Dermis microvascular lymphatic vessel endothelial cell (primary cell): ENCODE measurements at regions not wholly inside any gene's neighbourhood (a gene's known extent, or its start where the extent isn't known, plus 50 kb on each side); places are given as distances from the start of the nearest gene placed in this dataset.
"Not testable (repeated sequence)": the region's sequence is repeated elsewhere in the genome, so short reads cannot be mapped to it uniquely, and the experiment has no call there.

ENCODE experiments used
- DNase-seq, 2 donors: peaks; one replicate each; pipeline versions ENCODE4 v3.0.0 to v3.0.0-alpha.2; 2010; ENCODE audit warnings: low read depth in 2 of 2

DNA sequence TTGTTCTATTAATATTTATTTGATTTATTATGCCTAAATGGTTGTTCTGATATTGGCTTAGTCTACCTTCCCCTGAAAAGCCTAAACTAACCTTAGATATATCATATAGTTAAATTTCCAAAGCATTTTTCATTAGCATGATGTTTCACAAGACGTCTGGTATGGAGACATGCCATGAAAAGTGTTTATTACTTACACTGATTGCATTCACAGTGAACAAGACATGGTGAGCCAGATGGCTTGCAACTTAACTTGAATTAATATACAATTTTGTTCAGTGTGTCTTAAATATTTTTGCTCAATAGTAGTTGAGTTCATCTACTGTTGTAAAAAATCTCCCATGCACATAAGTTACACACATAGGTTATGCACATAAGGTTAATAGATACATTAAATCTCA lies 758.4 kb downstream of the NSUN3 start:
- DNase-seq, result no peak

DNA sequence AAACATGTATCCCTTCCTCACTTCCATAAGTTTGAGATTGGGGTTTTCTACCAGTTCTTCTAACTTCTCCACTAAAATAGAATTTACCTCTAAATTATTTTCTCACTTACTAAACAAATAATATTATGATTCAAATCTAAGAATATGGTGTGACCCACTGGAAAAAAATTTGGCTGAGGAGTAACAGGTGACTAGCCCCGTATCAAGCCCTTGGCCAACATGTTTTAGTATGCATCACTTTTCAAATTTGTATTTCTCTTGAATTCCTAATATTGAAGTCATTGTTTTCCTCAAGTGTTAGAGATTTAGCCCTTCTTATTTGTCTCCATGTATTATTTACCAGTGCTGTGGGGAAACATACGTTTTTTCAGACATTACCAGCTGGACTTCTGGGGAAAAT lies 759.4 kb downstream of the NSUN3 start:
- DNase-seq, result no peak

DNA sequence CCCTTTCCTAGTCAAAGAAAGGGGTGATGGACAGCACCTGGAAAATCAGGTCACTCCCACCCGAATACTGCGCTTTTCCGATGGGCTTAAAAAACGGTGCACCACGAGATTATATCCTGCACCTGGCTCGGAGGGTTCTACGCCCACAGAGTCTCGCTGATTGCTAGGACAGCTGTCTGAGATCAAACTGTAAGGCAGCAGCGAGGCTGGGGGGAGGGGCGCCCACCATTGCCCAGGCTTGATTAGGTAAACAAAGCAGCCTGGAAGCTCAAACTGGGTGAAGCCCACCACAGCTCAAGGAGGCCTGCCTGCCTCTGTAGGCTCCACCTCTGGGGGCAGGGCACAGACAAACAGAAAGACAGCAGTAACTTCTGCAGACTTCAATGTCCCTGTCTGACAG lies 783.4 kb downstream of the NSUN3 start:
- not testable (repeated sequence) for DNase-seq

DNA sequence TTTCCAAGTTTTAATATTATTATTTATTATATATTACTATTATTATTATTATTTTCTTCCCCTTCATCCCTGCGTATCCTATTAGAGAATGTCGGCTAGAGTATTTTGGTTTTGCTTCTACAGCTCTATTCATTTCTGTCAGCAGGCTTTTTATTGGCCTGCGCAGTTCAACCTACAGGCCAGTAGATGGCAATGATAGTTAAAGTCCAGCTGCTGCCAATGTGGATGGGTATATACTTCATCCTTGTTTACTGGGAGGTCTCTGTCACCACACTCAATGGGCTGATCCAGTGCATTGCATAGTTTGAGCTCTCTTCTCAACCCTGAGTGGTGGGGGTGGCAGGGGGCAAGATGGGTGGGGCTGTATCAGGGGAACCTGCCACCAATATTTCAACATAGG lies 799.8 kb downstream of the NSUN3 start:
- peak in 1 of 2 donors; percentile 14 for DNase-seq

DNA sequence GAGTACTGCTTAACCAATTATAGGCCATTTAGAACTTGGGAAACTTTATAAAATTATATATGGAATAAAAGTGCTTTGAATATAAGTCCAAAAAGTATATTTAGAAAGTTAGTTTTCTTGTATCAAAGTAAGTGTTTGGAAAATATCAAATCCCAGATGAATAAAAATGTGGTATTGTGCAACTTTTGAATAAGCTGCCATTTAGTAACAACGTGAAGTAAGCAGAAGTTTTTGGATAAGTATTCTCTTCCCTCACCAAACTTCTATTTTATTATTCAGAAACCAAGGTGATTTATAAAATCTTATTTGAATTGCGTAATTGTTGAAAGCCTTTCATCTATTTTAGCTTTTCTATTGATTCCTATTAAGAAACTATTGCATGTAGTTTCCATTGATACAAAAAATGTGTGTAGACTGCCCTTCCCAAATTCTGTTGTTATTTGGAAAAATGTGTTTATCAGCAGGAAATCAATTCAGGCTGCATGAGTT lies 806.2 kb downstream of the NSUN3 start:
- no peak for DNase-seq

DNA sequence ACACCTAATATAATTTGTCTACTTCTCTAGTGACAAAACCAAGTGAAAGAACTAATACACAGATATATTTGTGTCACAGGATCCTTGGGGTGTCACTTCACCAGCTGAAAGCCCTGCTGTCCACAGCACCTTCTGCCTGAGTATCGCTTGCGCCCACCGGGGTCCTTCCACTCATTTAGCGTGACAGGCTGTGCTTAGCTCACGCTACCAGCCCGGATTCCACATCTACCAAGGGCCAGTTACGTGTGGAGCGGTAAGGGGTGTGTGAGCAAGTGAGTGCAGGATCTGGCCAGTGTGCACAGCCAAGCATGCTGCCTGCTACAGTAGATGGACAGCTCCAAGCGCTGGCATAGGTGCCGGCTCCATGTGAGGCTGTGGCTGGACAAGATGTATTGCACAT lies 810.9 kb downstream of the NSUN3 start:
- DNase-seq, result no peak

DNA sequence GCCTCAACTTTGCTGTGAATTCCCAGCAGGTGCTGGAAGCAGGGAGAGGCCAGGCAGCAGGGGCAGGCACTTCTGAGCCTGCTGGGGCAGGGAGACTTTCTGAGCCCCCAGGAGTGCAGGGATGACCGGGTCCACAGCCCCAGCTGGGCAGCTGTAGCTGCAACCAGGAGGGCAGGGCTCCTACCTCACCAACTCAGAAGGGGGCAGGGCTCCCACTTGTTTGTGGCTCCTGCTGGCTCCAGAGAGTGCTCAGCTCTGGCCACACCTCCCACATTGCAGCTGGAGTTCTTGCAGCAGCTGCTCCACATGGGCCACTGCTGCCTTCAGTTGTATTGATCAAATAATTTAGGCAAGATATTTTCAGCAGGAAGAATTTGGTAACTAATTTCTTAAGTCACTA lies 812.3 kb downstream of the NSUN3 start:
- no peak for DNase-seq

DNA sequence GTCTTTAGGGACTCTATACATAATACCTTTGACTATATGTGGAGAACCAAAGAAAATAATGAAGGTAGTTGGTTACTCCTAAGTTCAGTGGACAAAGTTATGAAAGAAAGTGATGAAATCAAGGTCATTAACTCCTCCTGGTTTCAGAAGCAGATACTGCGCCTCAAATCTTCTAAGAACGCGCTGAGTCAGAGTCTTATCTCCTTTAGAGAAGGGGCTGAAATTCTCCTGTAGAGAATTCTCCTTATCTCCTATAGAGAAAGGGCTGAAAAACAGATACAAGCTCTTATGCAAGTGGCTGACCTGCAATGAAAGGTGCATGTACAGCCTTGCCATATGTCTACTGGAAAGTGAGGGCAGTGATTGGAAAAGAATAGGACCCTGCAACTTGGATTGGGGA lies 824.2 kb downstream of the NSUN3 start:
- DNase-seq, result no peak

DNA sequence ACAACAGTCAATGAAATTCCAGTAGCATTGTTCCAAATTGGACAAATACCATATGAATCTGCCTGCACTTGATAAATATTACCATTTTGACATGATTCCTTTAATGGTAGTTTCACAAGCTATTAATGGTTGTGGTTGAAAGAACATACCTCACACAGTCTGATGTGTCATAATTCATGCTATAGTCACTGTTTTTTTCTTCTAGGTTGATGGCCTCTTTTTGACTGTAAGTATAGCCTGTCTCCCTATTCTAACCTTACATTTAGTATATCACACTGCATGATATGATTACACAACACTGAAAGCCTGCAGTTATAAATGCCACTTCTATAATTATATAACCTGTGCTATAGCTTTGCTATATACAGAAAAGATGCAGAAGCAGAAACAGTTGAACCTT lies 834.1 kb downstream of the NSUN3 start:
- DNase-seq, result no peak

DNA sequence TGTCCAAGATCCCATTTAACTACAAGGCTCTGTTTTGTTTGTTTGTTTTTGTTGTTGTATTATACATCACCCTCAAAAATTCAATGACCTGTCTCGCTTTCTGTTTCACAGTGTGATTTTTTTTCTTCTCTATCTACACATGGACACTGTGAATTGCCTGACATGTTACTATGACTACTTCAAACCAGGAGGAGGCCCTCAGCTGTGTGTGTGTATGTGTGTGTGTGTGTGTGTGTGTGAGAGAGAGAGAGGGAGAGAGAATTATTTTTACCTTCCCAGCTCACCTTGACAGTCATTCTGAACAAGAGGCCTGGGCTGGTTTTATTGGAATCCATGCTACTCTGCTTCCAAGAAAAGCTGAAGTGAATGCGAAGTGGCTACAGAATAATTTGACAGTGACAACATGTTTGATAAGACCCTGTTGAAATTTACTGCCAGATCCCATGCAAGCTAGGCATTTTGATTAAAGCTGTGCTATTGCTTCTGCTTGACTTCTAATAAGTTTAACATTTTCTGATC lies 841.4 kb downstream of the NSUN3 start:
- DNase-seq, result no peak

DNA sequence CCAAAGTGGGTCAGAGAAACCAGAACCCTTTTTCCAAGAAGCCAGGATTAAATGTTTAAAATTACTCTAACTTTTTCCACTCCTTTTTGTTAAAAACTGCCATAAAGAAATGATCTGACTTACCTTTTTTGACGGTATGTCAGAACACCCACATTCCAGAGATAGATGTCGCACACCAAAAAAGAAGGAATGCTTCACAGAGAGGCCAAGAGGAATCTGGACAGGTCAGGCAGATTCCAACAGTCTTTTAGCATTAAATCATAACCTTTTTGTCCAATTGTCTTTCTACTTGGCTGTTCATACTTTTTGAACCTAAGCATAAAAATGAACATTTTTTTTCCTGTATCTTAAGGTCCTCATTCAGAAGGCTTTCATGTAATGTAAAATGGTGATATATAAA lies 846.9 kb downstream of the NSUN3 start:
- DNase-seq, result no peak

DNA sequence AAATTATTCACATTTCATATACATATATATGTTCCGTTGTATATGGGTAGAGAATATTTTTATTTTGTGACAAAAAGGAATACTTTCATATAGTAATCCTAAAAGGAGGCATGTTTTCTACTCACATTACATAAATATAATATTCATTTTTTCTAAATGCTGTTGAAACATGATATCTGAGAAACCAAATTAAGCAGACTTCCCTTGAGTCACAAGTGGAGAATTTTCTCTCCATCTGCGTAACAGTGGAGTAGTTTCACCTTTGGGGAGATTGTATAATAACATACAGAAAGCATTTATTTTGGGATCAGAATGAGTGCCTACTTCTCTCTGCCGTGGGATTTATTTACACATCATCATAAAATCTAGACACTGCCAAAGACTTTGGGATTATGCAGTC lies 849.8 kb downstream of the NSUN3 start:
- no peak for DNase-seq

DNA sequence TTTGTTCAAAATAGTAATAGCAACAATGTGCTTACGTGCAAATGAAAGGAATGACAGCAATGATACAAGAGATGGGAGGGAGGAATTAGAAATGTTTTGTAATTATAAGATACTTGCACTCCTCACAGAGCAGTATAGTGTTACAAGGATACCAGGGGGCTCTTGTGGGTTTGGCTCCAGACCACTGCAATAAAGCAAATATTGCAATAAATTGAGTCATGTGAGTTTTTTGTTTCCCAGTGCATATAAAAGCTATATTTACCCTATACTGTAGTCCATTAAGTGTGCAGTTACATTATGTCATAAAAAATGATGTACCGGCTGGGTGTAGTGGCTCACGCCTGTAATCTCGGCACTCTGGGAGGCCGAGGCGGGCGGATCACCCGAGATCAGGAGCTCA lies 864.3 kb downstream of the NSUN3 start:
- no peak for DNase-seq

DNA sequence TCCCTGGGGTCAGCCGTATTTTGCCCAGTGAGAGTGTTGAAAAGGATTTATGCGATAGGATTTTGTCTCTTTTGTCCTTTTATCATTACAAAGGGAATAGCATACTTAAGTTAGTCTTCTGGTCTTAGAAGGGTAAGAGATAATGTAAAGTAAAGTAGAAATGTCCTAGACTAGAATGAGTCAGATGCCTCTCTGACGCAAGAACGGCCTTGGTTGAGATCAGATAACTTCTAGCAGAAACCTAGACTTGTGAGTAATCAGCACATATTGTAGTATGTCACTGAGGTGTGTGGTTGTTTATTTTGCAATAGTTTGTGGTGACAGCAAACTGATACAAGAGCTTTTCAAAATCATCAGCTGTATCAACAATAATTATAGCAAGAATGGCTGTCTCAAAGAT lies 866.1 kb downstream of the NSUN3 start:
- no peak for DNase-seq

DNA sequence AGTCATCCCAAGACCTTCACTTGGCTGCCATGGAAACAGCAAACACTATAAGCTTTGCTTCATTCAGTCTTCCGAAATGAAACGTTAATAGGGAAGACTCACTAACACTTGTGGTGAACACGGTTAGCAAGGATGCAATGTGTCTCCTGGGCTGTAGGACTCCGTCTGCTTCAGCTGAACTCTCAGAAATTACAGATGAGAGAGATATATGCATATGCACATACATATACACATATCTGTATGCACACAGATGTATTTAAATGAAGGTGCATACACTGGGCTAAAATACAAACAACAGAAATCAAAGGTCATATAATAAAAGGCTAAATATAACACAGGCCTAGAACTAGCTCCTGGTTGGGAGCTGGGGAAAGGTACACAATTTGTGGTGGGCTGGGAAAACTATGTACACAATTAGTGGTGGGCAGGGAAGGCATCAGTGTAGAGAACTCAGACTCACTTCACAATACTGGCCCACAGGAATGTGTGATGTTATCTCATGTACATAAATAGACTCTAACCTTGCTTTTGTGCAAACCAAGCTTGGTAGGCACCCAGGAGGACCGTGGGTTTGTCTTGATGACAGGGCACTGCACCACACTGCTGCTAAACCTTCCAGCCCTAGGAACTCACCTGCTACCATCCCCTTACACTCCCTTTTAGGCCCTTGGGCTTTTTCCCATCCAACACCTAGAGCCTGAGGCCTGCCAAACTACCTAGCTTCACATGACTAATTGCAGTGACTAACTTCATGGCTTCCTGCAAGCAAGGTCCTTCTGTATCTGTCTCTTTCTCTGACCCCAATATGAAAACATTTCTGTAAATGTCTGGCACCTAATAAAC lies 873.1 kb downstream of the NSUN3 start:
- no peak for DNase-seq

DNA sequence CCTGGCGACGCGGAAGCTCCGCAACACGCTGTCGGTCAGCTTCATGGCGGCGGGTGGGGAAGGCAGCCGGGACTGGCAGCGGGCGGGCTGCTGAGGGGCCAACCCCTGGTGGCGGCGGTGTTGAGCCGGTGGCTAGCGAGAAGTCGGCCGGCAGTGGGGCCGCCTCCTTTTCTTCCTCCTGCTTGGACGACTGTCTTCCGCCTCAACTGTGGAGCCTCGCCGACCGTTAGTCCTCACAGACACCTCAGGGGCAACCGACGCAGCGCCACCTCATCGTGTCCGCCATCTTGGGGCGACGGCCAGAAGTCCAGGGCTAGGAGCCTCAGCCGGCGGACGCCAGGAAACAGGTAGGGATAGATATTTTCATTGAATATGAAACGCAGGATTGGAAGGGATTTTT lies 875.1 kb downstream of the NSUN3 start:
- DNase-seq, result no peak

DNA sequence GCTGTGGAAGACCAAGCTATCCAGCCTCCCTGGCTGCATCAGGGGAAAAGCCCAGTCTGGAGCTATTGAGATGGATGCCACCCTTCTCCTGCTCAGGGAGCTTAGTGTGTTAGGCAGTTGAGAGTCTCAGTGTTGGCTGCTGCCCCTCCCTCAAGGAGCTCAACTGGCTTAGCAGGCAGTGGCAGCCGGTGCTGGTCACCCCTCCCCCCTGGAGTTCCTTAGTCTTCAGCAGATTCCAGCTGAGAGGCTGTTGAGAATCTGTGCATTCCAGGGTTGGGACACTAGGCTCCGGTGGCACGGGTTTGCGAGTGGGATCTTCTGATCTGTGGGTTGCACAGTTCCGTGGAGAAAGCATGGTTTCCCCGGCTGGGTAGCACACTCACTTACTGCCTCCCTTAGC lies 883.8 kb downstream of the NSUN3 start:
- DNase-seq, result no peak

DNA sequence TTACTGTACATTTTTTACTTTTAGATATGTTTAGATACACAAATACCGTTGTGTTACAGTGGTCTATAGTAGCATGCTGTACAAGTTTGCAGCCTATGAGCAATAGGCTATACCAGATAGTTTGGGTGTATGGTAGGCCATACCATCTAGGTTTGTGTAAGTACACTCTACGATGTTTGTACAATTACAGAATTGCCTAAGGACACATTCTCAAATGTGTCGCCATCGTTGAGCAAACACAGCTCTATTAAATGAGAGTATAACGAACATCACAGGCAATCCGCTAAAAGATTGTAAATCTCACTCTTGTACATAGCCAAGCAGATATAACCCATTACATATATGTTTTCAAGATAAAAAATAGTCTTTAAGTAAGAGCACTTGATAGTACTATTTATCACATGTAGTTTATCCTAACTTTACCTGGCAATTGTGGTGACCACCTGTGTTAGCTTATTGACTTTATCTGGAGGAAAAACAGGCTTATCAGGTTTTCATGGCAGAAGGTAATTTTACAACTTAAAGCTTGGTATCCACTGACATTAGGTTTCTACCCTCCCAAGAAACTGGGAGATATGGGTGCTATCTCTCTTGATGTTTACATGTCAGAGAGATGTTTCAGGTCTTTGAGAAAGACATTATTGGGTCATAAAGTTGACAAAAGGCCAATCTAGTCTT lies 898.7 kb downstream of the NSUN3 start:
- no peak for DNase-seq

DNA sequence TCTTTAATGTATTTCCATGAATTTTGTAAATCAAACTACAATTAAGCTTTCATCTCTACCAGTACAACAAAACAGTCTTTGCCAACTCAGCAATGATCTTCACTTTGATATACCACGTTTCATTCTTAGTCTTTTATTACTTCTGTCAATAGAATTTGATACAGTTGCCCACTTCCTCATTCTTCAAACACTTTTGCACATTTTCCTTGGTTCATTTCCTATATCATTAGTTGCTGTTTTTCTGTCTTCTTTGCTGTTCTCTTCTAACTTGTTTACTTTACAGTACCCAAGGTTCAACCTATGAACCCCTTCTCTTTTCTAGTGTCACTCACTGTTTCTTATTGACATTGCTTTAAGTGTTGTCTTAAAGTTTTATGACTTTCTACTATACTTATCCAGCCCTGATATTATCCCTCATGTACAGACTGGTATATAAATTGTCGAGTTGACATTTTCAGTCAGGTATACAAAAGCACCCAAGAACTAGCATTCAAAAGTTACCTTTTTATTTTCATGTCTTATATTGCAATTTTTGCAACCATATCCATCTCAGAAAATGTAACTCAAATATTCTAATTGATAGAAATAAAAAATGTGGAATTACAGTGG lies 903.1 kb downstream of the NSUN3 start:
- no peak for DNase-seq

DNA sequence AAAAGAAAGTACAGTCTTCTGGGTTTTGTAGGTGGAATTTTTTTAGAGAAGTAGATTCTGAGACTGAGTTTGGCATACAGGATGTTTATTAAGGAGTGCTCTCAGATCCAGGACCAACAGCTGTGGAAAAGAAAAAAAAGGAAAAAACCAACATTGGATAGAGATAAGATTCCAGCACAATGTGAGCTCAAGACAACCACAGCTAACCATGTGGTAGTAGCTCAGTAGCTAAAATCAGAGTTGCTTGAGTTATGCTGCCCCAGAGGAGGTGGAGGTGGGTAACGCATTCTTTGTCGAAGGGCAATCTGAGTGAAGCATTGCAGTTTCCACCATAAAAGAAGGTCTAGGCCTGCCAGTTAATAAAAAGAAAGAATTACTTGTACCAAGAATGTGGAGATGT lies 904.3 kb downstream of the NSUN3 start:
- no peak for DNase-seq

DNA sequence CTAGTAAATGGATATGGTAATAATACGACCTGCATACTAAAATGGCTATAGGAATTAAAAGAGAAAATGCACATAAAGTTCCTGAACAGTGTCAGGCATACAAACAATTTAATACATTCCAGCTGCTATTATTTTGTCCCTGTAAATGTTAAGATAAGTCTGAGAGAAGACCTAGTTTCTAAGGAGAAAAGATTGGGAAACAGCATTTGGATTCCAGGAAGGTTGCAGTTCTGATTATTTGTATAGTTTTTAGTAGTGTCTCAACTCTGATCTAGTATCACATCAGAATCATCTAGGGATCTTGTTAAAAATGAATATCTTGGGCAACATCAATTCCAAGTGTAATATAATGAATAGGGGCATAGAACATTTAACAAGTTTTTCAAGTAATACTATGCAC lies 905.7 kb downstream of the NSUN3 start:
- no peak for DNase-seq

DNA sequence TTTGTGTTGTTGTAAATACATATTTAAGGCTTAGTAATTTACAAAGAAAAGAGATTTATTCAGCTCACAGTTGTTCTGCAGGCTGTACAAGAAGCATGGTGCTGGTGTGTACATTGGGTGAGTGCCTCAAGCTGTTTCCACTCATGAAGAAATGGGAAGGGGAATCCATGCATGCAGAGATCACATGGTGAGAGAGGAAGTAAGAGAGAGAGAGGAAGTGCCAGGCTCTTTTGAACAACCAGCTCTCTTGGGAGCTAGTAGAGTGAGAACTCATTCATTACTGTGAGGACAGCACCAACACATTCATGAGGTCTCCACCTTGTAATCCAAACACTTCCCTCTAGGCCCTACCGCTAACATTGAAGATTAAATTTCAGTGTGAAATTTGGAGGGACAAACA lies 909.2 kb downstream of the NSUN3 start:
- DNase-seq, result no peak

DNA sequence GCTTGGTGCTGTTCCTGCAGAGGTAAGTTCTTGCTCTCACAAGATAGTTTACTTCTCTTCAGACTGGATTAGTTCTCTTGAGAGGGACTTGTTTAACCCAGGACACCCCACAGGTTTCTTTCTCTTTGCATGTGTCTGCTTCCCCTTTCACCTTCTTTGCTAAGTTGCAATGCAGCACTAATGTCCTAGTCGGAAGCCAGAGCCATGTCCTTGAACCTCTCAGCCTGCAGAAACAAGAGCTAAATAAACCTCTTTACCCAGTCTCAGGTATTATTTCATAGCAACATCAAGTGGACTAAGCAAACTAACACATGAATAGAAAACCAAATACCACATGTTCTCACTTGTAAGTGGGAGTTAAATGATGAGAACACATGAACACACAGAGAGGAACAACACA lies 915.2 kb downstream of the NSUN3 start:
- no peak for DNase-seq
